Inferior parietal cortex (tissue), 1 donor: ENCODE measurements at regions not wholly inside any gene's neighbourhood (a gene's known extent, or its start where the extent isn't known, plus 50 kb on each side); places are given as distances from the start of the nearest gene placed in this dataset.
"Not testable (repeated sequence)": the region's sequence is repeated elsewhere in the genome, so short reads cannot be mapped to it uniquely, and the experiment has no call there.

Experiments
- DNase-seq: peaks from one replicate; pipeline ENCODE4 v3.0.0-alpha.2; 2016; ENCODE audit errors: extremely low spot score

GRCh38 chr7:136419740-136420139 is 442.6 kb upstream of the MTPN start:
- DNase-seq, result not testable (repeated sequence)

- DNase-seq, result no peak
These were observed 435.8 kb upstream of the MTPN start for GRCh38 chr7:136412952-136413351.

- peak; percentile 85 for DNase-seq
These were observed 429.0 kb upstream of the MTPN start for GRCh38 chr7:136405931-136406777.

- DNase-seq, result no peak
These were observed 426.4 kb upstream of the MTPN start for GRCh38 chr7:136403591-136403990.

DNA sequence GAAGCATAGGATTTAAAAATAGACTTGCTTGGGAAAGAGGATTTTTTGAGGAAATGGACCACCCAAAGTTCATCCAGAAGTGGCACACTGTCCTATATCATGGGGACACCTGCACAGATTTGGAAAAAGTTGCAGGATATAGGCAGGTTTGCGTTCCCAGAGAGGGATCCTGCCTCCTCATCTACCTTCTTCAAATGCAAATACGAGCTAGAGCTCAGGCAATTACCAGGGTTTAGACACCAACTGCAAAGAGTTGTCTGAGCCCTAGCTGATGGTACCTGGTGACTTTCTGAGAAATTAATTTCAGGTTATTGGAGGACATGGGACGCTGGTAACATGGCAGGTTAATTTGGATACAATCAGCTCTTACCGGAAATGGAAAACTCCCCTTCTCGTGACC is 423.7 kb upstream of the MTPN start:
- DNase-seq, result no peak

DNA sequence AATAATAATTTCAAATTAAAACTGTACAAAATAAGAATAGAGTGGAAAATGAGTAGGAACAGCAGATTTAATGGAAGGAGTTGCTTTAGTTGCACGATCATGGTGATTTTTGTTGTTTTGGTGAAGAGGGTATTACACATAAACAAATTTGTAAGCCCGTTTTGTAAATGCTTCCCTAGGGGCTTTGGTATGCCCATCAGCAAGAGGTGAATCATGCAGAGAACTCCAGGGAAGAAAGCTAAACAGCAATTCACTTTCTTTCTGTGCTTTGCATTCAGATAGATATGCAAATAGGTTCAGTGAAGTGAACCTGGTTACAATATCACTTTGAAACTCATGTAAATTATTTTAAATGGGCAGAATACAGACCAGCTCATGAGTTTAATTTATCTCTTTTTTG is 422.2 kb upstream of the MTPN start:
- no peak for DNase-seq

- DNase-seq, result no peak
These were observed 415.7 kb upstream of the MTPN start for GRCh38 chr7:136392856-136393255.

DNA sequence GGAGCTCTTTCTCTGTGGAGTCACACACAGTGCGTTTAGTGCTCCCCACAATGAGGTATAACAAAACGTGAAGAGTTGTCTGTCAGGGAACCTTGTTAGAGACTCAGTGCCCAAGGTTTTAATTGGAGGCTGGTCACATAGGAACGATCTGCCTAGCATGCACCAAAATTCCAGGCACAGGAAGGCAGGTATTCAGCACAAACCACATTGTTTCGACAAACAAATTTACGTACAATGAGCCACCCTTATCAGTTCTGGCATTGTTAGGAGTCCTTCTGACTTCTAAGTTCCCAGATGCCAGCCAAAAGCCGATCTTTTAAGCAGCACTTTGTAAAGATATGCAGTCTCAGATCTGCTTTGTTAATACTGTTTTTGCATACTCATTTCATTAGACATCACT is 414.2 kb upstream of the MTPN start:
- no peak for DNase-seq

- no peak for DNase-seq
These were observed 412.8 kb upstream of the MTPN start for GRCh38 chr7:136389933-136390332.

DNA sequence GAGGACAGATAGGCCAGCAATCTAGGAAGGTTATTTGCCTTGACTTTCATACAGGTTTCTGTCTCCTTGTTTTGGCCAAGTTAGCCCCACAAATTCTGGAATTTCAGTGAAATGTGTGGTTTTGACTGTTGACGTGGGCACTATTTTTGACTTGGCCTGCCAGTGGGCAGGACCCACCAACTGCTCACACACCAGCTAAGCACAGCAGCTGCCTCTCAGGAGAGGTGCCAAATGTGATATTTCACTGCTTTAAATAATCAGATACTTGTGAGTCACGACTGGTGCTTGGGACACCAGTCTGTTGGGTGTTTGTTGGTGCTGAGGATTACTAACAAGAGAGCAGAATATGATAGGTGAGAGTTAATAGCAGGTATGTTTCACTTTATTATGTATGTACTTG is 409.7 kb upstream of the MTPN start:
- DNase-seq, result peak; percentile 6

GRCh38 chr7:136371409-136371808 is 394.2 kb upstream of the MTPN start:
- not testable (repeated sequence) for DNase-seq

DNA sequence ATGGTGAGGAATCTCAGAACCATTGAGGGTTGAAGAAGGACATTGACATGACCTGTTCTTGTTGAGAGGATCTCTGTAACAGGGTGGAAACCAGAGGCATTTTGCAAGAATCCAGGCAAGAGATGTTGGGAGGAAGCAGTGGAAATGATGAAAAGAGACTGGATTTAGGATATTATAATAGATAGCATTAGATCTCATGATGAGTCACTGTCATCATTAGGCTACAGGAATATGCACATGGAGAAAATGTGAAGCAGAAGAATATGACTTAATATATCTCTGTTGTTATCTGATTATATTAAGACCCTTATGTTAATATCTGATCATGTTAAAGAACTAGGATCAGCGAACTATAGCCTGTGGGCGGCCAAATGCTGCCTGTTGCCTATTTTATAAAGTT is 393.0 kb upstream of the MTPN start:
- no peak for DNase-seq

DNA sequence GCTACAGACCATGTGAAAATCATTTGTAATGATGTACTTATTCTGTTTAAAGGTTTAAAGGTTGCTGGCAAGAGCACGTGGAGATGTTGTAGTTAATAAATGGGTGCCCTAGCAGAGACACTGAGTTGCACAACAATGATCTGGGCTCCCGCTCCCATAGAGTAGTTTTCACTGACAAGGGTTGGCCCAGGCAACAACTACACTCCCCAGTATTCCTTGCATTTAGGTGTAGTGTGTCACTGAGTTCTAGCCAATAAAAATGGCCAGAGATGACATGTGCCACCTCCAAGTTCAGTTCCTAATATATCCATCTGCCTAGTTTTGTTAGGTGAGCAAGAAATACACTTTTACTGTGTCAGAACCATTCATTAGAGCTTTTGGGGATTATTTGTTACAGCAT is 392.1 kb upstream of the MTPN start:
- DNase-seq, result no peak

DNA sequence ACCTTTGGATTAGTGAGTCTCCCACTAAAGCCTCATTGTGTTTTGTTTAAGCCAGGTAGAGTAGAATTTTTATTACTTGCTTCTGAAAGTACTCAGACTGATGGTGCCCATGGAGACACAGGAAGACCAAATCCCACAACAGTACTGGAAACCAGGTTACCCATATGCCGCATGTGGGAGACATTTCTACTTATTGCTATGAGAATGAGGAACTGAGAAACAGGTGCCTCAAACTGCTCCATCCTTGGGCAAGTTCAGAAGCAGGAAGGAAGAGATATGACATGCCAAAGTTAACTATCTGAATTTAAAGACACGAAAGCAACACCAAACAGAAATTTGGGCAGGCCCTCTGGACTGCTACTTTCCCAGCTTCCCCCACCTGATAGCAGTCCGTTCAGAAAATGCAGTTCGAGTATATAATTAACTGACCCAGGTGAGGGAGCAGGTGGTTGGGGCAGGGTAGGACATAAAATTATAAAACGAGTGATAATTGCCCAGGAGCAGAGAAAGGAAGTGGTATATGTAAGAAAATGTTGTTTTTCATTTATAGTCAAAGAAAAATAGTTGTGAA is 382.3 kb upstream of the MTPN start:
- DNase-seq, result no peak

DNA sequence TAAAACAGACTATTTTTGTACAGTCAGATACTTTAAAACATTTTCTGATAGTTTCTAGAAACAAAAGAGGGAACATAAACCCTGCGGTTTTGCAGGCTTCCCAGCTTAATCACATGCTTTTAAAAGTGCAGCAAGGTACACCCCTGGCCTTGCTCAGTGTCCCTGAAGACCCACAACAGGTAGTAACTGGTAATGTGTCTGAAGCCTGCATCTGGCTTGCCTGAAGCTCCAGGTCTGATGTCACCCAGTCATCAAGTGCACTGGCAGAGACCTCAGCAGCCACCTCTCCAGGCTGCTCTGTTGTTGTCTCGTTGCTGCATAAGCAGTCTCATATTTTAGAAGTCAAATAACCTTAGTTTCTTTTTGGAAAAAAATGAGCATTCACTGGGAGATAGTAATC is 376.1 kb upstream of the MTPN start:
- no peak for DNase-seq

- no peak for DNase-seq
These were observed 371.5 kb upstream of the MTPN start for GRCh38 chr7:136348542-136349192.

- no peak for DNase-seq
These were observed 371.0 kb upstream of the MTPN start for GRCh38 chr7:136348142-136348541.

DNA sequence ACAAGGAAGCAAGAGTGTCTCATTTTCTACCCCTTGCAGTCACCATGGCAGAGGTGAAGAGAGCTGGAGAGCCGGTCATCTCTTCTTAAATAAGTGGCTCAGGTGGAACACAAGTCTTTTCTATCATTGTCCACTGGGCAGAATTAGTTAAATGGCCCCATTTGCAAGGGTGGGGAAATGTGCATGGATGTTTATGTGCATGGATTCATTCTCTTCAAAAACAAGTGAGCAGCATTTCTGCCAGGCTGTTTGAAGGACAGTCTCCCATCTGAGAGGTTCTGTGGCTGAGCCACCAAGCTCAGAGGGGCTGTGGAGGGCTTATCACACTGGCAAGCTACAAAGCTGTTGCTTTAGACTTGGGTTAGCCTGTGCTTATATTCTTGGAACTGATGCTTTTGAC is 370.3 kb upstream of the MTPN start:
- DNase-seq, result no peak

DNA sequence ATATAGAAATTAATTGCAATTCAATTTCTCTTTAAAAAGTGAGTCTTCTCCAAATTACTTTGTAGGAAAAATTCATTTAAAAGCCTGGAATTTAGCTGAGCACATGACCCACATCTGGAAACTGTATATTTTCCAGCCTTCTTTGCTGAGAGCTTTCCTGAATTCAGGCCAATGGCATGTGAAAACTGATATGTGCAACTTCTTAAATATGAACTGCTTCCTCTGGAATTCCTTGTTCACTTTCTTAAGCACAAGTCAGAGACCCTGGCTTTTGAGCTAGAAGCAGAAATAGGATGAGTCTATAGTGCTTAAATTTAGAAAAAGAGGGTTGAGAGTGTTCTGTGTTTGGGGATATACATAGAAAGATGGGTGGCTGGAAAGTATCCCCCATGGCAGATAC is 365.1 kb upstream of the MTPN start:
- no peak for DNase-seq

DNA sequence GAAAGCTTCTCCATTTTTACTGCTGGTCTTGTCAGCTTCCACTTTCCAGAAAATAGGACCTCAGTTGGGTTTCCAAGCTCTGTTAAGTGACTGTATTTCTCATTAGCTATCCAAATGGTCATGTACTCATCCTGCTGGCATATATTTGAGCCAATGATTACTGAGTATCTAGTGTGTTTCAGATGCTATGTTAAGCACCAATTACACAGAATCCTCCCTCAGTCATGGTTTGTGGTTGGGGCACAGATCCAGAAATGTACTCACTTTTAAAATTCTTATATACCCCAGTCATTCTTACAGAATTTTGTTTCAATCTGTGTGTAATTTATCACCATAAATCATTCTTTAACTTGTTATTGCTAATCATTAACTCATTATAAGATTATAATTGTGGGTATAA is 362.3 kb upstream of the MTPN start:
- no peak for DNase-seq

DNA sequence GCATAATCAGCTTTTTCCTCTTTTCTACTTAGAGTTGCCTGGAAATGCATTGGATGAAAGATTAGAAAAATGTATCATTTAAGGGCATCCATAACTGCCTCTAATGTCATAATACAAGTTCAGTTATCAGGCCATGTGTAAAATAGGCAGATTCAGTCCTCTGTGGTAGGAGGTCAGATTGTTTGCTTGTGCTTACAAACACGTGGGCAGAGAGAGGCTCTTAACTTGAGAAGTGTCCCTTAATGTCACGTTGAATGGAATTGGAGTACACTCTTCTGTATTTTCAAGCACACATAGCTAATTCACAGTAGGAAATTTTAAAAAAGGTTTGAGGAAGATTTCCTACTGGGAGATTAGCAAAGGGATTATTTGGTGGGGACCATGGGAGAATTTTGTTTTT is 359.8 kb upstream of the MTPN start:
- DNase-seq, result no peak

DNA sequence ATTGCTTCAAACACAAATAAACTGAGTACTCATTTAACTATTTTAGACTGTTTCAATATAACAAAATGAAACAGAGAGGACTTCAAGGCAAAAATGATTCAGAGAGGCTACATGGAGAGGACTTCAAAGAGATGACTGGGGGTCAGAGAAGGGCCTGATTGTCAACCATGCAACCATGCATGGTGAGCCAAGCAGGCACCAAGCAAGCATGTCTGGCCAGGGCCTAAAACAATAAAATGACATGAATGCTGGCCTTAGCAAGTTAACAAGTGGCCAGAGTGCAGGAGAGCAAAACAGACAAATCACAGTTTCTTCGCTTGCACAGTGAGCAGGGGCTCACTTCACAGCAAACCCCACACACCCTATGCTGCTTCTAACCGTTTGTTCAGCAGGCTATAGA is 356.5 kb upstream of the MTPN start:
- no peak for DNase-seq

GRCh38 chr7:136326045-136326609 is 349.0 kb upstream of the MTPN start:
- no peak for DNase-seq
